Trophoblast cell (in vitro differentiated cells and primary cell): ENCODE measurements at regions not wholly inside any gene's neighbourhood (a gene's known extent, or its start where the extent isn't known, plus 50 kb on each side); places are given as distances from the start of the nearest gene placed in this dataset.

Experiments
- DNase-seq, 2 donors: peaks; one replicate each; pipeline ENCODE4 v3.0.0-alpha.2; 2016
- H2AFZ ChIP-seq: 2 replicates; pipeline ENCODE4 v1.6.1; 2013; ENCODE audit warnings: low read length, moderate library complexity, mild to moderate bottlenecking; ENCODE audit not compliant: insufficient read depth, poor library complexity
- H2AK5ac ChIP-seq: 2 replicates; pipeline ENCODE4 v1.6.1; 2013; ENCODE audit warnings: mild to moderate bottlenecking, low read length
- H2BK120ac ChIP-seq: 2 replicates; pipeline ENCODE4 v1.6.1; 2013; ENCODE audit warnings: low read length, mild to moderate bottlenecking, moderate library complexity; ENCODE audit not compliant: insufficient read depth, poor library complexity
- H2BK12ac ChIP-seq: 2 replicates; pipeline ENCODE4 v1.6.1; 2013; ENCODE audit warnings: mild to moderate bottlenecking, low read length, moderate library complexity
- H2BK5ac ChIP-seq: 2 replicates; pipeline ENCODE4 v1.6.1; 2013; ENCODE audit warnings: low read length, low read depth, moderate library complexity, mild to moderate bottlenecking; ENCODE audit not compliant: poor library complexity
- H3K14ac ChIP-seq: 2 replicates; pipeline ENCODE4 v1.6.1; 2013; ENCODE audit warnings: mild to moderate bottlenecking, low read length
- H3K18ac ChIP-seq: 2 replicates; pipeline ENCODE4 v1.6.1; 2013; ENCODE audit warnings: mild to moderate bottlenecking, low read length
- H3K23ac ChIP-seq: 2 replicates; pipeline ENCODE4 v1.6.1; 2013; ENCODE audit warnings: low read length
- H3K27ac ChIP-seq: 2 replicates; pipeline ENCODE4 v1.5.1; 2013; ENCODE audit warnings: low read depth, mild to moderate bottlenecking, inconsistent platforms, low read length, moderate library complexity
- H3K27me3 ChIP-seq: 2 replicates; pipeline ENCODE4 v1.6.1; 2013; ENCODE audit warnings: inconsistent platforms, mild to moderate bottlenecking, low read length, moderate library complexity; ENCODE audit not compliant: insufficient read depth
- H3K36me3 ChIP-seq, 2 experiments: 1 replicate in 1 of 2; 2 replicates in 1 of 2; pipeline ENCODE4 v1.6.1; 2013; ENCODE audit warnings: low read length in 2 of 2, mild to moderate bottlenecking in 2 of 2, moderate library complexity in 1 of 2; ENCODE audit not compliant: insufficient read depth in 2 of 2, control insufficient read depth in 1 of 2
- H3K4ac ChIP-seq: 2 replicates; pipeline ENCODE4 v1.6.1; 2013; ENCODE audit warnings: low read depth, mild to moderate bottlenecking, low read length, moderate library complexity
- H3K4me1 ChIP-seq, 2 experiments: 1 replicate in 1 of 2; 2 replicates in 1 of 2; pipeline ENCODE4 v1.6.1; 2013; ENCODE audit warnings: low read length in 2 of 2, mild to moderate bottlenecking in 2 of 2, moderate library complexity in 1 of 2; ENCODE audit not compliant: insufficient read depth in 2 of 2, control insufficient read depth in 1 of 2
- H3K4me2 ChIP-seq: 2 replicates; pipeline ENCODE4 v1.6.1; 2013; ENCODE audit warnings: inconsistent platforms, mild to moderate bottlenecking, low read length, moderate library complexity
- H3K4me3 ChIP-seq: 2 replicates; pipeline ENCODE4 v1.5.1; 2013; ENCODE audit warnings: mild to moderate bottlenecking, low read depth, low read length, inconsistent platforms
- H3K79me1 ChIP-seq: one replicate; pipeline ENCODE4 v1.6.1; 2013; ENCODE audit warnings: low read length
- H3K79me2 ChIP-seq: 2 replicates; pipeline ENCODE4 v1.6.1; 2013; ENCODE audit warnings: low read length, mild to moderate bottlenecking; ENCODE audit not compliant: control insufficient read depth, insufficient read depth, poor library complexity
- H3K9ac ChIP-seq: 2 replicates; pipeline ENCODE4 v1.6.1; 2013; ENCODE audit warnings: mild to moderate bottlenecking, low read length
- H3K9me3 ChIP-seq: 2 replicates; pipeline ENCODE4 v1.6.1; 2013; ENCODE audit warnings: low read depth, mild to moderate bottlenecking, control low read depth, inconsistent platforms, low read length; ENCODE audit not compliant: insufficient read depth
- H4K12ac ChIP-seq: 2 replicates; pipeline ENCODE4 v1.6.1; 2013; ENCODE audit warnings: low read depth, mild to moderate bottlenecking, low read length, moderate library complexity
- H4K8ac ChIP-seq: 2 replicates; pipeline ENCODE4 v1.6.1; 2013; ENCODE audit warnings: low read depth, mild to moderate bottlenecking, low read length, moderate library complexity
- H4K91ac ChIP-seq: one replicate; pipeline ENCODE4 v1.6.1; 2013; ENCODE audit warnings: low read depth, mild to moderate bottlenecking, low read length, moderate library complexity
- WGBS: extraction: QIAGEN DNeasy Blood & Tissue Kit; methylation state at CpG from one replicate; pipeline ENCODE4 v1.1.7; 2013; ENCODE audit warnings: missing lambda C conversion rate; ENCODE audit not compliant: insufficient read length, insufficient coverage; ENCODE audit errors: extremely low coverage; 5-methylcytosine and 5-hydroxymethylcytosine counted together

- no peak overlapping the region for H2AK5ac ChIP-seq
- H3K9me3 ChIP-seq, result no peaks in the 10 kb centered on the region
- H3K23ac ChIP-seq, result no peak overlapping the region
- H2BK5ac ChIP-seq, result no peak overlapping the region
- no peak overlapping the region for H3K14ac ChIP-seq
- no peak overlapping the region for H3K4me3 ChIP-seq
- H3K4ac ChIP-seq, result no peak overlapping the region
- no peaks in the 10 kb centered on the region for H3K27me3 ChIP-seq
- no peaks in the 10 kb centered on the region for H3K79me2 ChIP-seq
- no peaks in the 10 kb centered on the region for H3K36me3 ChIP-seq
- H2BK120ac ChIP-seq, result no peak overlapping the region
- no peak overlapping the region for H4K8ac ChIP-seq
- no peak overlapping the region for H3K4me2 ChIP-seq
- DNase-seq, result no peak
- no peak overlapping the region for H3K27ac ChIP-seq
- H3K4me1 ChIP-seq, result no peaks in the 10 kb centered on the region
- H3K79me1 ChIP-seq, result no peaks in the 10 kb centered on the region
- no peak overlapping the region for H4K12ac ChIP-seq
- no peak overlapping the region for H2BK12ac ChIP-seq
- H3K18ac ChIP-seq, result no peak overlapping the region
- H2AFZ ChIP-seq, result no peak overlapping the region
- H4K91ac ChIP-seq, result no peak overlapping the region
- no peak overlapping the region for H3K9ac ChIP-seq
These were observed 665.0 kb downstream of the OTOL1 start for GRCh38 chr3:162161595-162161994.

GRCh38 chr3:162165346-162165745 lies 668.7 kb downstream of the OTOL1 start:
- Histone ChIP-seq H3K4ac (no peak overlapping the region), H3K4me2 (no peak overlapping the region), H2BK5ac (no peak overlapping the region), H3K9me3 (no peaks in the 10 kb centered on the region), H3K4me1 (no peaks in the 10 kb centered on the region), H3K79me2 (no peaks in the 10 kb centered on the region), H4K91ac (no peak overlapping the region), H3K27ac (no peak overlapping the region), H3K27me3 (no peaks in the 10 kb centered on the region), H3K9ac (no peak overlapping the region), H2AK5ac (no peak overlapping the region), H4K8ac (no peak overlapping the region), H2BK12ac (no peak overlapping the region), H2BK120ac (no peak overlapping the region), H2AFZ (no peak overlapping the region), H3K79me1 (no peaks in the 10 kb centered on the region), H4K12ac (no peak overlapping the region), H3K36me3 (no peaks in the 10 kb centered on the region), H3K14ac (no peak overlapping the region), H3K4me3 (no peak overlapping the region), H3K23ac (no peak overlapping the region), H3K18ac (no peak overlapping the region)
- DNase-seq, result no peak

GRCh38 chr3:162166543-162166942 lies 669.9 kb downstream of the OTOL1 start:
- Histone ChIP-seq H2AK5ac (no peak overlapping the region), H2BK12ac (no peak overlapping the region), H3K79me2 (no peaks in the 10 kb centered on the region), H4K12ac (no peak overlapping the region), H3K27ac (no peak overlapping the region), H4K8ac (no peak overlapping the region), H3K18ac (no peak overlapping the region), H3K4me1 (no peaks in the 10 kb centered on the region), H4K91ac (no peak overlapping the region), H3K9ac (no peak overlapping the region), H3K4ac (no peak overlapping the region), H3K36me3 (no peaks in the 10 kb centered on the region), H3K9me3 (no peaks in the 10 kb centered on the region), H2BK120ac (no peak overlapping the region), H3K4me2 (no peak overlapping the region), H2BK5ac (no peak overlapping the region), H3K23ac (no peak overlapping the region), H3K4me3 (no peak overlapping the region), H3K27me3 (no peaks in the 10 kb centered on the region), H2AFZ (no peak overlapping the region), H3K14ac (no peak overlapping the region), H3K79me1 (no peaks in the 10 kb centered on the region)
- DNase-seq, result no peak
- WGBS, result no CpG with 5 or more reads among the region's 3 CpGs

GRCh38 chr3:162168715-162169114 lies 672.1 kb downstream of the OTOL1 start:
- H3K9me3 ChIP-seq, result no peaks in the 10 kb centered on the region
- no peak overlapping the region for H3K27ac ChIP-seq
- H2BK5ac ChIP-seq, result no peak overlapping the region
- no peak overlapping the region for H3K4ac ChIP-seq
- no peaks in the 10 kb centered on the region for H3K4me1 ChIP-seq
- H3K9ac ChIP-seq, result no peak overlapping the region
- no peak for DNase-seq
- no peak overlapping the region for H3K18ac ChIP-seq
- H2BK120ac ChIP-seq, result no peak overlapping the region
- no peaks in the 10 kb centered on the region for H3K79me2 ChIP-seq
- no peak overlapping the region for H3K14ac ChIP-seq
- no peak overlapping the region for H4K91ac ChIP-seq
- no peaks in the 10 kb centered on the region for H3K79me1 ChIP-seq
- no peak overlapping the region for H4K12ac ChIP-seq
- H4K8ac ChIP-seq, result no peak overlapping the region
- no peak overlapping the region for H2BK12ac ChIP-seq
- H3K4me2 ChIP-seq, result no peak overlapping the region
- H3K23ac ChIP-seq, result no peak overlapping the region
- WGBS, result no CpG with 5 or more reads among the region's 2 CpGs
- H3K27me3 ChIP-seq, result no peaks in the 10 kb centered on the region
- no peak overlapping the region for H2AK5ac ChIP-seq
- H3K36me3 ChIP-seq, result no peaks in the 10 kb centered on the region
- H2AFZ ChIP-seq, result no peak overlapping the region
- no peak overlapping the region for H3K4me3 ChIP-seq

- H2AFZ ChIP-seq, result no peak overlapping the region
- no peak overlapping the region for H3K18ac ChIP-seq
- no peaks in the 10 kb centered on the region for H3K9me3 ChIP-seq
- H2BK5ac ChIP-seq, result no peak overlapping the region
- no peak overlapping the region for H3K9ac ChIP-seq
- no peak overlapping the region for H3K4me2 ChIP-seq
- no peak overlapping the region for H3K14ac ChIP-seq
- H4K12ac ChIP-seq, result no peak overlapping the region
- H3K27ac ChIP-seq, result no peak overlapping the region
- no peak overlapping the region for H3K23ac ChIP-seq
- H2AK5ac ChIP-seq, result no peak overlapping the region
- no peak overlapping the region for H3K4me3 ChIP-seq
- H3K4ac ChIP-seq, result no peak overlapping the region
- no peak overlapping the region for H2BK120ac ChIP-seq
- no peak overlapping the region for H4K91ac ChIP-seq
- no peaks in the 10 kb centered on the region for H3K36me3 ChIP-seq
- H3K79me1 ChIP-seq, result no peaks in the 10 kb centered on the region
- H3K79me2 ChIP-seq, result no peaks in the 10 kb centered on the region
- H3K27me3 ChIP-seq, result no peaks in the 10 kb centered on the region
- H3K4me1 ChIP-seq, result no peaks in the 10 kb centered on the region
- H4K8ac ChIP-seq, result no peak overlapping the region
- WGBS, result no CpG with 5 or more reads among the region's 1 CpG
- no peak overlapping the region for H2BK12ac ChIP-seq
- DNase-seq, result no peak
These were observed 674.0 kb downstream of the OTOL1 start for GRCh38 chr3:162170581-162170980.
